HG03064 (cell line): ENCODE measurements at regions not wholly inside any gene's neighbourhood (a gene's known extent, or its start where the extent isn't known, plus 50 kb on each side); places are given as distances from the start of the nearest gene placed in this dataset.

Experiments used
- ATAC-seq: cut with Tn5 transposase; IDR thresholded peaks from one replicate; pipeline ENCODE4 v1.9.1; 2021; ENCODE audit warnings: low read depth; ENCODE audit not compliant: unreplicated experiment

GRCh38 chr2:56508662-56509061 is 324.9 kb downstream of the CCDC85A start:
- no peak for ATAC-seq

GRCh38 chr2:56510610-56511009 is 326.8 kb downstream of the CCDC85A start:
- no peak for ATAC-seq

- ATAC-seq = no peak
Measured at GRCh38 chr2:56515399-56515798, 331.6 kb downstream of the CCDC85A start.

GRCh38 chr2:56519806-56520205 is 336.0 kb downstream of the CCDC85A start:
- ATAC-seq = no peak

GRCh38 chr2:56522605-56523089 is 338.9 kb downstream of the CCDC85A start:
- ATAC-seq = no peak

GRCh38 chr2:56523816-56524215 is 340.0 kb downstream of the CCDC85A start:
- no peak for ATAC-seq

- ATAC-seq = no peak
Measured at GRCh38 chr2:56531668-56532420, 348.1 kb downstream of the CCDC85A start.

- ATAC-seq = no peak
Measured at GRCh38 chr2:56534321-56534720, 350.5 kb downstream of the CCDC85A start.

GRCh38 chr2:56537756-56538155 is 354.0 kb downstream of the CCDC85A start:
- ATAC-seq = no peak

GRCh38 chr2:56539618-56540017 is 355.8 kb downstream of the CCDC85A start:
- no peak for ATAC-seq

GRCh38 chr2:56540467-56540866 is 356.7 kb downstream of the CCDC85A start:
- no peak for ATAC-seq

GRCh38 chr2:56540916-56541315 is 357.1 kb downstream of the CCDC85A start:
- ATAC-seq = no peak

GRCh38 chr2:56542213-56542612 is 358.4 kb downstream of the CCDC85A start:
- ATAC-seq = no peak

- no peak for ATAC-seq
Measured at GRCh38 chr2:56565143-56565542, 381.4 kb downstream of the CCDC85A start.

GRCh38 chr2:56571074-56571473 is 387.3 kb downstream of the CCDC85A start:
- no peak for ATAC-seq

- no peak for ATAC-seq
Measured at GRCh38 chr2:56576001-56576400, 392.2 kb downstream of the CCDC85A start.

- ATAC-seq = no peak
Measured at GRCh38 chr2:56580242-56580641, 396.5 kb downstream of the CCDC85A start.

- ATAC-seq = no peak
Measured at GRCh38 chr2:56582570-56582969, 398.8 kb downstream of the CCDC85A start.

- ATAC-seq = no peak
Measured at GRCh38 chr2:56583796-56584315, 400.1 kb downstream of the CCDC85A start.

- no peak for ATAC-seq
Measured at GRCh38 chr2:56587456-56587855, 403.7 kb downstream of the CCDC85A start.

- no peak for ATAC-seq
Measured at GRCh38 chr2:56589194-56589593, 405.4 kb downstream of the CCDC85A start.

GRCh38 chr2:56589835-56590234 is 406.0 kb downstream of the CCDC85A start:
- ATAC-seq = no peak
